Gastrocnemius medialis (tissue), 4 donors: ENCODE measurements at regions not wholly inside any gene's neighbourhood (a gene's known extent, or its start where the extent isn't known, plus 50 kb on each side); places are given as distances from the start of the nearest gene placed in this dataset.

ENCODE experiments used
- CTCF ChIP-seq, 5 experiments: fragments of 450-650 bp in 3 of 5; fragments of 200-600 bp in 2 of 5; sonication (generic) in 2 of 5; IDR thresholded peaks in 4 of 5; conservative IDR thresholded peaks in 1 of 5; 1 replicate in 4 of 5; 2 replicates in 1 of 5; pipeline ENCODE4 v1.5.1; 2016 to 2019; ENCODE audit warnings: antibody characterized with exemption in 5 of 5, mild to moderate bottlenecking in 3 of 5, moderate library complexity in 3 of 5
- POLR2A ChIP-seq, 2 donors: fragments of 450-650 bp; IDR thresholded peaks; one replicate each; pipeline ENCODE4 v1.6.1; 2017; ENCODE audit warnings: antibody characterized with exemption in 2 of 2, mild to moderate bottlenecking in 2 of 2, moderate library complexity in 2 of 2

GRCh38 chr10:123294886-123295285 is 140.7 kb downstream of the BUB3 start:
- no peak for TF ChIP-seq POLR2A (IDR thresholded peaks at IDR 0.05)
- no peak for TF ChIP-seq CTCF (IDR thresholded peaks at IDR 0.05 in 4 of 5, conservative IDR thresholded peaks at IDR 0.05 in 1 of 5)
